Rectal smooth muscle tissue (tissue), 1 donor: ENCODE measurements at regions not wholly inside any gene's neighbourhood (a gene's known extent, or its start where the extent isn't known, plus 50 kb on each side); places are given as distances from the start of the nearest gene placed in this dataset.

Experiments used
- H3K27ac ChIP-seq: one replicate; pipeline ENCODE4 v1.7.0; 2013; ENCODE audit warnings: low read depth, low read length, inconsistent platforms
- H3K27me3 ChIP-seq: one replicate; pipeline ENCODE4 v1.7.0; 2013; ENCODE audit warnings: low read length; ENCODE audit not compliant: control insufficient read depth, insufficient read depth
- H3K36me3 ChIP-seq: one replicate; pipeline ENCODE4 v1.7.0; 2013; ENCODE audit warnings: low read length; ENCODE audit not compliant: control insufficient read depth, insufficient read depth
- H3K4me1 ChIP-seq: one replicate; pipeline ENCODE4 v1.7.0; 2013; ENCODE audit warnings: low read length; ENCODE audit not compliant: control insufficient read depth, insufficient read depth
- H3K4me3 ChIP-seq: one replicate; pipeline ENCODE4 v1.7.0; 2013; ENCODE audit warnings: low read length
- H3K9ac ChIP-seq: one replicate; pipeline ENCODE4 v1.7.0; 2013; ENCODE audit warnings: low read length

DNA sequence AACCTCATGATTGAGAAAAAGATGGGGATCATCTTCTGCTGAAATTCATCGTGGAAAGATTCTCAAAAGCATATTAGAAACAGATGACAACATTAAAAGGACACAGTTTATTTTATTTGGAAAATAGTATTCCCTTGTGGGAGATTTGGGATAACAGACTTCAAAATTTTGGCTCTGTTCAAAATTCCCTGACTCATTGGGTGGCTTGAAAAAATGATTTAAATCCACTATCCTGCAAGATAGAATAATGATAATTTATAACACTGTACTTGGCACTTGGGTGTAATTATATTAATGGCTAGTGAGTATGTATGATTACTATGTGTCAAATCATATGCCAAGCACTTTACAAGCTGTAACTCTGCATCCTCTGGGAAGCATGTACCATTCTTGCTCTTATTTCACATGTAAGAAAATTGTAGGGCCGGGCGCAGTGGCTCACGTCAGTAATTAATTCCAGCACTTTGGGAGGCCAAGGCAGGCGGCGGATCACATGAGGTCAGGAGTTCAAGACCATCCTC, 128.8 kb downstream of the LMNTD1 start:
- Histone ChIP-seq H3K27ac (no peak overlapping the region), H3K9ac (no peak overlapping the region), H3K4me3 (no peak overlapping the region), H3K36me3 (no peaks in the 10 kb centered on the region), H3K27me3 (no peaks in the 10 kb centered on the region), H3K4me1 (no peaks in the 10 kb centered on the region)

DNA sequence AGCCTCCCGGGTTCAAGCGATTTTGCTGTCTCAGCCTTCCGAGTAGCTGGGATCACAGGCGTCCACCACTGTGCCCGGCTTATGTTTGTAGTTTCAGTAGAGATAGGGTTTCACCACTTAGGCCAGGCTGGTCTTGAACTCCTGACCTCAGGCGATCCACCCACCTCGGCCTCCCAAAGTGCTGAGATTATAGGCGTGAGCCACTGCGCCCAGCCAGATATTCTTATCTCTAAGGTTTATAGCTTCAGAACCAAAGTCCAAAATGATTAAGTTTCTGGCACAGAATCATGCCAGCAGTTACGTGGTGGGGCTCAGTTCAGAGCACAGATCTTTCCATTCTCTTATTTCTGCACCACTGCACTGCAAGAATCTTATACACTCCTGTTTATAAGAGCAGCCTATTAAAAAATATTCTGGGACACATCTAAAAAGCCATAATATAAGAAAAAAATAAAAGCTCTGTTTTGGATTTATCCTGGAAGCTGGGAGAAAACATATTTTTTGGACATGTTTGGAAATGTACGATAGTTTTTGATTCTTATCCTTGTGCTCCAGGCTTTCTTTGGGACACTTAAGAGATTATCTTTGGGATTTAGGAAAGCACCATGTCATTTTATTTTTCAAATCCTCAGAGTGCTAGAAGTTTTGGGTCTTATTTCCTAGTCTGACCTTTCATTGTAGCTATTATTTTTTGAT, 129.6 kb downstream of the LMNTD1 start:
- Histone ChIP-seq H3K4me3 (no peak overlapping the region), H3K9ac (no peak overlapping the region), H3K36me3 (no peaks in the 10 kb centered on the region), H3K4me1 (no peaks in the 10 kb centered on the region), H3K27ac (no peak overlapping the region), H3K27me3 (no peaks in the 10 kb centered on the region)

DNA sequence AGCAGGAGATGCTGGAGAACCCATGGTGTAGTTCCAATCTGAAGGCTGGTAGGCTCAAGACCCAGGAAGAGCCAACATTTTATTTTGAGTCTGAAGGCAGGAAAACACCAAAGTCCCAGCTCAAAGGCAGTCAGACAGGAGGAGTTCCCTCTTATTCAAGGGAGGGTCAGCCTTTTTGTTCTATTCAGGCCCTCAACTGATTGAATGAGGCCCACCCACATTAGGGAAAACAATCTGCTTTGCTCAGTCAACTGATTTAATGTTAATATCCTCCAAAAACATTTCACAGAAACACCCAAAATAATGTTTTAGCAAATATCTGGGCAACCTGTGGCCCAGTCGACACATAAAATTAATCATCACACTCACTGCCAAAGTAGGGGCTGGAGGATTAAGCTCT, 130.8 kb downstream of the LMNTD1 start:
- Histone ChIP-seq H3K27me3 (no peaks in the 10 kb centered on the region), H3K36me3 (no peaks in the 10 kb centered on the region), H3K9ac (no peak overlapping the region), H3K27ac (no peak overlapping the region), H3K4me1 (no peaks in the 10 kb centered on the region), H3K4me3 (no peak overlapping the region)

DNA sequence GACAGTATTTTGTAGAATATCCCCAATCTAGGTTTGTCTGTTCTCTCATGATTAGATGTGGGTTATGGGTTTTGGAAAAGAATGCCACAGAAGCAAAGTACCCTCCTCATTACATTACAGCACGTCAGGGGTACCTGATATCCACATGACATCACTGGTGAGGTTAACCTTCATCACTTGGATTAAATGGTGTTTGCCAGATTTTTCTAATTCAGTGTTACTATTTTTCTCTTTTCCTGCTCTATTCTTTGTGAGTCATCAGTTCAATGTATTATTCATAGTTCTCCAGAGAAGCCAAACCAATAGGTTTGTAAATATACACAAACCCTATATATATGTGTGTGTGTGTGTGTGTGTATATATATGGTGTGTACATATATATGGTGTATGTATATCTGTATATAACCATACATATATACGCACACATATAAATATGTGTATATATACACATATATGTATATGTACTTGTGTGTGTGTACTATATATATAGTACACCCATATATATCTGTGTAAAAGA, 131.4 kb downstream of the LMNTD1 start:
- Histone ChIP-seq H3K36me3 (no peaks in the 10 kb centered on the region), H3K4me1 (no peaks in the 10 kb centered on the region), H3K27me3 (no peaks in the 10 kb centered on the region), H3K9ac (no peak overlapping the region), H3K4me3 (no peak overlapping the region), H3K27ac (no peak overlapping the region)

DNA sequence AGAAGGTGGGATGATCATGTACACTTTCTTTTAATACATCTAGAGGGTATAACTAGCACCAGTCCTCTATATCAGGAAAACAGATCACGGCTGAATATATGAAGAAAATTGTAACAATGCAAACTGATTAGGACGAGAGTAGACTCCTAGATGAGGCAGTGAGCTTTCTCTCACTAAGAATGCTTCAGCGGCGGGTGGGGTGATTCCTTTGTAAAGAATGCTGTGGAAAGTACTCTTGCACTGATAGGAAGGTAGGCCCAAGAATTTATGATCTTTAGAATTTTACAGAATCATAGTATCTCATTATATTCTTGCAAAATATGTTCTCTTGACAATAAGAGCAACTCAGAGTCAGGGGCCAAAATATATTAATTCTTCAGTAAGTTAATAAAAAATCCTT, 133.0 kb downstream of the LMNTD1 start:
- Histone ChIP-seq H3K4me1 (no peaks in the 10 kb centered on the region), H3K9ac (no peak overlapping the region), H3K4me3 (no peak overlapping the region), H3K27me3 (no peaks in the 10 kb centered on the region), H3K27ac (no peak overlapping the region), H3K36me3 (no peaks in the 10 kb centered on the region)

DNA sequence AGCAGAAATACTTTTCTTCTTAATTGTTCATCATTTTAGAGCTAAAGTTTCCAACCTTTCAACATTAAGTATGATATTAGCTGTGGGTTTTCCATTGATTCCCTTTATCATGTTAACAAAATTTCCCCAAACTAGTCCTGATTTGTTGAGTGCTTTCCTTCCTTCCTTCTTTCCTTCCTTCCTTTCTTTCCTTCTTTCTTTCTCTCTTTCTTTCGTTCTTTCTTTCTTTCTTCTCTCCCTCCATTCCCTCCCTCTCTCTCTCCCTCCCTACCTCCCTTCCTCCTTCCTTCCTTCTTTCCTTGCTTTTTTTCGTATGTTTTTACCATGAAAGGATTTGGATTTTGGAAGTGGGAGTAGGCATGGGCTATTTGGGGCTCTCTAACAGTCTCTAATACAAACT, 133.5 kb downstream of the LMNTD1 start:
- no peaks in the 10 kb centered on the region for H3K36me3 ChIP-seq
- no peak overlapping the region for H3K9ac ChIP-seq
- H3K27me3 ChIP-seq, result no peaks in the 10 kb centered on the region
- no peak overlapping the region for H3K4me3 ChIP-seq
- H3K27ac ChIP-seq, result no peak overlapping the region
- H3K4me1 ChIP-seq, result no peaks in the 10 kb centered on the region

DNA sequence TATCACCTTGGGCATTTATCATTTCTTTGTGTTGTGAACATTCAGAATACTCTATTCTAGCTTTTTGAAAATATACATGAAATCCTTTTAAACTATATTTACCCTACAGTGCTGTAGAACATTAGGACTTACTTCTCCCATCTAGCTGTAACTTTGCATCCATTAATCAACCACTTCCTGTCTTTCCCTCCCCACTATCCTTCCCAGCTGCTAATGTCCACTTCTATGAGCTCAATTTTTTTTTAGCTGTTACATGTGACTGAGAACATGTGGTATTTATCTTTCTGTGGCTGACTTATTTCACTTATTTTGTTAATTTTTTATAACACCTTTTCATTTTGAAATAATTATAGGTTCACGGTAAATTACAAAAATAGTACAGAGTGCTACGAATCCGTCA, 136.0 kb downstream of the LMNTD1 start:
- no peak overlapping the region for H3K27ac ChIP-seq
- no peaks in the 10 kb centered on the region for H3K36me3 ChIP-seq
- no peak overlapping the region for H3K9ac ChIP-seq
- H3K4me1 ChIP-seq, result no peaks in the 10 kb centered on the region
- no peaks in the 10 kb centered on the region for H3K27me3 ChIP-seq
- H3K4me3 ChIP-seq, result no peak overlapping the region

DNA sequence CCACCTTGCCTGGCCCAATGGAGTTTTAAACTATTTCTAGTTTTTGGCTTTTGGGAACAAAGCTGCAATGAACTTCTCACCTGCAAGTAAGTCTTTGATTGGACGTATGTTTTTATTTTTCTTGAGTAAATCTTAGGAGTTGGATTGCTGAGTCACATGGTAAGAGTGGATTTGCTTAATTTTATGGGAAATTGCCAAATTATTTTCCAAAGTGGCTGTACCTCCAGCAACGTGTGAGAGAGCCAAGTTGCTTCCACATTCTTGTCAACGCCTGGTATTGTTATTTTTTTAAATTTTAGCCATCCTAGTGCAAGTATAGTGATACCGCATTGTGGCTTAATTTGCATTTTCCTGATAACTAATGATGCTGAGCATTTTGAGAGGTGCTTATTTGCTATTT, 136.6 kb downstream of the LMNTD1 start:
- Histone ChIP-seq H3K36me3 (no peaks in the 10 kb centered on the region), H3K4me3 (no peak overlapping the region), H3K4me1 (no peaks in the 10 kb centered on the region), H3K27me3 (no peaks in the 10 kb centered on the region), H3K9ac (no peak overlapping the region), H3K27ac (no peak overlapping the region)

DNA sequence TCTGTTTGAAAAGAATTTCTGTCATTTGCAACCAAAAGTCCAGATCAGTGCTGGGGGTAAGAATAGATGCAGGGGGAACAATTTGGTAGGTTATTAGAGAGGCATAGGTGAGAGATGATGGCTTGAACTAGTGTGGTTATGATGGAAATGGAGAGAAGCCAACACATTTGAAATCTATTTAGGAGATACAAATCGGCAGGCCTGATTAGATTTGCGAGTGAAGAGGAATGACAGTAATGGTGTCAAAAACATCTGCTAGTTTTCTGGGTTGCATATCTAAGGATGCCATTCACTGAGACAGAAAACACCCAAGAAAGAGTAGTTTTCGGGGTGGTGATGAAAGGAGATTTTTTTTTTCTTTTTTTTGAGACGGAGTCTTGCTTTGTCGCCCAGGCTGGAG, 138.1 kb downstream of the LMNTD1 start:
- H3K4me3 ChIP-seq, result no peak overlapping the region
- no peaks in the 10 kb centered on the region for H3K27me3 ChIP-seq
- no peak overlapping the region for H3K27ac ChIP-seq

DNA sequence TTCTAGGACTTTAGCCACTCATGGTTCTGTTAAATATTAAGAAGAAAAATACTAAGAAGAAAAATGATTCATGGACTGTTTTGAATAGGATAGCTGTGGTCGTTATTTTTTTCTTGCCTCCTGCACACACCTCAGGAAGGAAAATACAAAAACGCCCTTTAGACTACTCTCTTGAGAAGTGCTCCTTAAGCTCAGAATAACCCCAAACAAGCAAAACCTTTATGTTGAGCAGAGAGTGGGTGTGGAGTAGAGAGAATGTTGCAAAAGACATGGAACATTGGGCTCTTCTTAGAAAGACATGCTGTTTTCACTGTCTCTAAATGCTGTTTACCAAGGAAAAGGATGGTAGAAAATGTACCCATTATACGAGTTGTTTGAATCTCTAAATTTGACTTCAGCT, 140.3 kb downstream of the LMNTD1 start:
- H3K36me3 ChIP-seq, result no peaks in the 10 kb centered on the region
- H3K4me1 ChIP-seq, result no peaks in the 10 kb centered on the region
- no peaks in the 10 kb centered on the region for H3K27me3 ChIP-seq
- no peak overlapping the region for H3K4me3 ChIP-seq
- no peak overlapping the region for H3K9ac ChIP-seq
- no peak overlapping the region for H3K27ac ChIP-seq

More for the DNA sequence above, 138.1 kb downstream of the LMNTD1 start:
- no peaks in the 10 kb centered on the region for H3K4me1 ChIP-seq
- no peaks in the 10 kb centered on the region for H3K36me3 ChIP-seq
- no peak overlapping the region for H3K9ac ChIP-seq

DNA sequence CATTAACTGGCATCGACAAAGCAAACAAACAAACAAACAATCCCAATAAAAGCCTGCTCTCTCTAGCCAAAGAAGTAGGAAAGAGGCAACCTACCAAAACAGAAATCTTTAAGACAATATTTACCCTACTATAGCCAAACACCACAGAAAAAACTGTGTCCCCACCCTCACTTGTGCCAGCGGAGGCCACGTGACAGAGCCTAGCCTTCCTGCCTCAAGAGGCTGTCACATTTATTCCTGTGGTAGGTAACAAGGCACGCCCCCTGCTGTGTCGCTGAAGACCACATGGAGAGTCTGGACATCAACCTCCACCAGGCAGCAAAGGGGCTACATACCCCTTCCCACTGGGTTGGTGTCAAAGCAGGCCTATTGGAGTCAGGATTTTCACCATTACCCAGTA, 148.1 kb downstream of the LMNTD1 start:
- no peaks in the 10 kb centered on the region for H3K4me1 ChIP-seq

DNA sequence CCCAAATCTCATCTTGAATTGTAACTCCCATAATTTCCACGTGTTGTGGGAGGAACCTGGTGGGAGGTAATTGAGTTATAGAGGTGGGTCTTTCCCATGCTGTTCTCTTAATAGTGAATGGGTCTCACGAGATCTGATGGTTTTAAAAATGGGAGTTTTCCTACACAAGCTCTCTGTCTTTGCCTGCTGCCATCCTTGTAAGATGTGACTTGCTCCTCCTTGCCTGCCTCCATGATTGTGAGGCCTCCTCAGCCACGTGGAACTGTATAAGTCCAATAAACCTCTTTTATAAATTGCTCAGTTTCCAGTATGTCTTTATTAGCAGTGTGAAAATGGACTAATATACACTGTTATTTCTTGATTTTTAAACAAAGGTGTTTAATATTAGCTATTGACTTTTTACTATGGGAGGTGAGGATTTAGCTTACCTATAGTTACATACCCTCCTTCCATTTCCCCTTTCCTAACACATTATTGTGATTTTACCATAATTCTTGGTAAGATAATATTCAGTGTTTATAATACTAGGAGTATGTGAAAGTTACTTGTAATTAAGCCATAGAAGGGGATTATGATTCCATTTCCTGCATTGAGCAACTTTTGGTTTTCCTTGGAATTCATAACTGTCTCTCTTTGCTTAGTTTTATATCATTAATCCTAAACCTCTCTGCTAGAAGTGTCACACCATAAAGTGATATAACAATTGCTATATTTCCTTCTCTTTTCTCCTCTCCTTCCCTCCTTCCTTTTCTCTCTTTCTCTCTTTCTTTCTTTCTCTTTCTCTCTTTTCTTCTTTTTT, 151.0 kb upstream of the KRAS start:
- no peak overlapping the region for H3K4me3 ChIP-seq
- H3K4me1 ChIP-seq, result no peaks in the 10 kb centered on the region
- H3K27ac ChIP-seq, result no peak overlapping the region
- H3K27me3 ChIP-seq, result no peaks in the 10 kb centered on the region
- no peak overlapping the region for H3K9ac ChIP-seq
- no peaks in the 10 kb centered on the region for H3K36me3 ChIP-seq

More for the DNA sequence above, 148.1 kb downstream of the LMNTD1 start:
- no peak overlapping the region for H3K4me3 ChIP-seq
- no peak overlapping the region for H3K9ac ChIP-seq
- no peaks in the 10 kb centered on the region for H3K36me3 ChIP-seq
- no peak overlapping the region for H3K27ac ChIP-seq
- H3K27me3 ChIP-seq, result no peaks in the 10 kb centered on the region
